ENCODE measurements at regions not wholly inside any gene's neighbourhood (a gene's known extent, or its start where the extent isn't known, plus 50 kb on each side); places are given as distances from the start of the nearest gene placed in this dataset.

DNA sequence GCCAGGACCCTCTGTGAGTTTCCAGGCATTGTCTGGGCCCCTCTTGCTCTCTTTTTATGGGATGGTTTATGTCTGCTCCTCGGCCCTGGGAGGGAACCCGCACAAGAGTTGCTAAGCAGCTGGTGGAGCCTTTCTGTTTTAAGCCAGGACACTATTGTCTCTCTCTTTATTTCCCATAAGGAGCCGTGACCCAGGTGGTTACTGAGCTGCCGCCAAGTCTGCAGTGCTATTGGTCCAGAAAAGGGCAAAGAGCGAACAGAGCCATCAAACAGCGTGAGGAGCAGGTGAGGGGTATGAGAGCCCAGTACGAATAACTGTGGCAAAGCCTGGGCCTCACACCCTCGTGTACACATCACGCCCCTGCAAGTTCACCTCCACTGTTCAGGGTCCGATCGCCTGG lies 280.2 kb downstream of the SHQ1 start:
- no peaks in the 10 kb centered on the region for H3K4me1 Mint-ChIP-seq (ENCODE audit: low read depth, unreplicated experiment)

DNA sequence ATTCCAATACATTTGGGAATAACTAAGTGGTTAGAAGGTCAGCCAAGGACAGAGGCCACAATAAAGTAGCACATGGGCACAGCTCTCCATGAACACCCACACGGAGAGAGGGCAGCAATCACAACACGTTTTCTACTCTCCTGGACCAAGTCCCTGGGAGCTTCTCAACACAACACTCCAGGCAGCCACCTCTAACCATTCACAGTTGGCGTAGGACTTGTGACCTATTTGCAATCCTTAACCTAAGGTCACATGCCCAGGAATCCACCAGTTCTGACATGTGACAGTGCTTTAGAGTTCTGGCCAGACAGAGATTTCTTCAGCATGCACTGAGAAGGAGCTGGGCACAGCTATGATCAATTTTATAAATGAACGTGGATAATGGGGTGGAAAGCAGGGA lies 280.8 kb downstream of the SHQ1 start:
- H3K4me1 Mint-ChIP-seq (ENCODE audit: low read depth, unreplicated experiment): no peaks in the 10 kb centered on the region
- H3K27ac Mint-ChIP-seq (ENCODE audit: unreplicated experiment): no peak overlapping the region
- TF ChIP-seq, protein P1, sequence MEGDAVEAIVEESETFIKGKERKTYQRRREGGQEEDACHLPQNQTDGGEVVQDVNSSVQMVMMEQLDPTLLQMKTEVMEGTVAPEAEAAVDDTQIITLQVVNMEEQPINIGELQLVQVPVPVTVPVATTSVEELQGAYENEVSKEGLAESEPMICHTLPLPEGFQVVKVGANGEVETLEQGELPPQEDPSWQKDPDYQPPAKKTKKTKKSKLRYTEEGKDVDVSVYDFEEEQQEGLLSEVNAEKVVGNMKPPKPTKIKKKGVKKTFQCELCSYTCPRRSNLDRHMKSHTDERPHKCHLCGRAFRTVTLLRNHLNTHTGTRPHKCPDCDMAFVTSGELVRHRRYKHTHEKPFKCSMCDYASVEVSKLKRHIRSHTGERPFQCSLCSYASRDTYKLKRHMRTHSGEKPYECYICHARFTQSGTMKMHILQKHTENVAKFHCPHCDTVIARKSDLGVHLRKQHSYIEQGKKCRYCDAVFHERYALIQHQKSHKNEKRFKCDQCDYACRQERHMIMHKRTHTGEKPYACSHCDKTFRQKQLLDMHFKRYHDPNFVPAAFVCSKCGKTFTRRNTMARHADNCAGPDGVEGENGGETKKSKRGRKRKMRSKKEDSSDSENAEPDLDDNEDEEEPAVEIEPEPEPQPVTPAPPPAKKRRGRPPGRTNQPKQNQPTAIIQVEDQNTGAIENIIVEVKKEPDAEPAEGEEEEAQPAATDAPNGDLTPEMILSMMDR (IDR thresholded peaks at IDR 0.05; ENCODE audit: partially characterized antibody, unreplicated experiment): no peak
- H3K9me3 Mint-ChIP-seq (ENCODE audit: unreplicated experiment): peaks cover 3% of the 10 kb centered on the region
- peaks cover 3% of the 10 kb centered on the region for H3K27me3 Mint-ChIP-seq (ENCODE audit: unreplicated experiment)
- no peak overlapping the region for H3K4me3 Mint-ChIP-seq (ENCODE audit: unreplicated experiment)
- no peak for DNase-seq
- H3K36me3 Mint-ChIP-seq (ENCODE audit: unreplicated experiment): no peaks in the 10 kb centered on the region

More for the DNA sequence above, 280.2 kb downstream of the SHQ1 start:
- H3K9me3 Mint-ChIP-seq (ENCODE audit: unreplicated experiment): peaks cover 3% of the 10 kb centered on the region
- no peak overlapping the region for H3K4me3 Mint-ChIP-seq (ENCODE audit: unreplicated experiment)
- no peaks in the 10 kb centered on the region for H3K36me3 Mint-ChIP-seq (ENCODE audit: unreplicated experiment)
- TF ChIP-seq, protein P1 (IDR thresholded peaks at IDR 0.05; ENCODE audit: partially characterized antibody, unreplicated experiment): no peak
- no peak for DNase-seq
- peaks cover 3% of the 10 kb centered on the region for H3K27me3 Mint-ChIP-seq (ENCODE audit: unreplicated experiment)
- H3K27ac Mint-ChIP-seq (ENCODE audit: unreplicated experiment): no peak overlapping the region

DNA sequence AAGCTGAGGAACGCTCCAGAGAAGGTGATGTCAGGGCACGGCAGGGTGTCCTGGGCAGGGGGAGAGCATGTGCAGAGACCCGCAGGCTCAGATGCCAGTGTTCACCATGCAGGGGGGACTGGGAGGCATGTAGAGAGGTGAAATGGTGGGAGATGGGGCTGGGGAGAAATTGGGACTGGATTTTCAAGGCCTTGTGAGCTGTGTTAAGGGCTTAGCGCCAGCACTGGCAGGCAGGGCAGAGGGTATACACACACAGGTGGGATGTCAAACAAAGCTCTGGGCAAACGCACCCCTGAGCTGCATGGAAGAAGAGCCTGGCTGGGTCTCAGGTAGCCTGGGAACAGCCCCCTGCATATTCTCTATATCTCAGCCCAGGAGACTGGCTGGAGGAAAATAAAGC lies 282.7 kb downstream of the SHQ1 start:
- Mint-ChIP-seq H3K4me1 (ENCODE audit: low read depth, unreplicated experiment) (no peaks in the 10 kb centered on the region), H3K4me3 (ENCODE audit: unreplicated experiment) (no peak overlapping the region), H3K27ac (ENCODE audit: unreplicated experiment) (no peak overlapping the region), H3K27me3 (ENCODE audit: unreplicated experiment) (peaks cover 3% of the 10 kb centered on the region), H3K9me3 (ENCODE audit: unreplicated experiment) (peaks cover 3% of the 10 kb centered on the region), H3K36me3 (ENCODE audit: unreplicated experiment) (peaks cover 5% of the 10 kb centered on the region)
- DNase-seq: no peak
- TF ChIP-seq, protein P1 (IDR thresholded peaks at IDR 0.05; ENCODE audit: partially characterized antibody, unreplicated experiment): no peak

- Mint-ChIP-seq H3K4me3 (ENCODE audit: unreplicated experiment) (no peak overlapping the region), H3K36me3 (ENCODE audit: unreplicated experiment) (peaks cover 5% of the 10 kb centered on the region), H3K9me3 (ENCODE audit: unreplicated experiment) (peaks cover 3% of the 10 kb centered on the region), H3K27me3 (ENCODE audit: unreplicated experiment) (peaks cover 3% of the 10 kb centered on the region), H3K4me1 (ENCODE audit: low read depth, unreplicated experiment) (no peaks in the 10 kb centered on the region), H3K27ac (ENCODE audit: unreplicated experiment) (no peak overlapping the region)
- TF ChIP-seq, protein P1 (IDR thresholded peaks at IDR 0.05; ENCODE audit: partially characterized antibody, unreplicated experiment): no peak
- no peak for DNase-seq
Measured at GRCh38 chr3:72563690-72564370, 284.4 kb downstream of the SHQ1 start.

DNA sequence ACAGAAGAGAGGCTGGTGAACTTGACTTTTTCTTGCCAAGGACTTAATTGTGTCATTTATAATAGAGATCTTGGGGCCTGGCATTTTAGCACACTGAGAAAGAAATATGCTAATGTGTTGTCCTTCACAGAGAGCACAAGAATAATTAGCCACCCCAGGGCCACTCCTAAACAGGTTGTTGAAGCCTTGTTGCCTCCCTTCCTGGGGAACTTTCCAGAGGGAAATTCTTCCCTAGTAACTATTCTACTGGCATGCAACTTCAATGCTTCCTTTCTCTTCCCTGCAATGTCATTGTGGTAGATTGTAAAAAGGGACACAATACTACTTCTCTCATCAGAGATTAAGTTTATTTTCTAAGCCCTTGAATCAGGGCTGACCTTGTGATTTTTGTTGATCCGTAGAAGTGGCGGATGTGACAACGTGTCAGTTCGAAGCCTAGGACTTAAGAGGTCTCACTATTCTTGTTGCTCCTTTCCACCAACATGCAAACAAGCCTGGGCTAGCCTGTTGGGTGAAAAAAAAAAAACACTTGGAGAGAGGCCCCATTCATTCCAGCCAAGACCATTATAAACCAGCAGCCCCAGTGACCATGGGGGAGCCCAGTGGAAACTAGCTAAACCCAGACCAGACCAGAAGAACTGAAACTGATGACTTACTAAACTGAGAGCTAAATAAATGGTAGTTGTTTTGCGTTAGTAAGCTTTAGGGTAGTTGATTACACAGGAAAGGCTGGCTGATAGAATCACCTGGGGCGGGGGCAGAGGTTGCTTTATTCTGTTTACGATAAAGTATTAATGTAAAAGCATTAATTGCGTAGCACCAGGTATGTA lies 287.2 kb downstream of the SHQ1 start:
- Mint-ChIP-seq H3K27ac (ENCODE audit: unreplicated experiment) (no peak overlapping the region), H3K4me3 (ENCODE audit: unreplicated experiment) (no peak overlapping the region), H3K9me3 (ENCODE audit: unreplicated experiment) (peaks cover 3% of the 10 kb centered on the region), H3K4me1 (ENCODE audit: low read depth, unreplicated experiment) (no peaks in the 10 kb centered on the region), H3K36me3 (ENCODE audit: unreplicated experiment) (peaks cover 17% of the 10 kb centered on the region), H3K27me3 (ENCODE audit: unreplicated experiment) (peaks cover 3% of the 10 kb centered on the region)
- TF ChIP-seq, protein P1 (IDR thresholded peaks at IDR 0.05; ENCODE audit: partially characterized antibody, unreplicated experiment): no peak
- no peak for DNase-seq

All from glutamatergic neuron (in vitro differentiated cells).